Mesendoderm (in vitro differentiated cells): ENCODE measurements at regions not wholly inside any gene's neighbourhood (a gene's known extent, or its start where the extent isn't known, plus 50 kb on each side); places are given as distances from the start of the nearest gene placed in this dataset.
"Not testable (repeated sequence)": the region's sequence is repeated elsewhere in the genome, so short reads cannot be mapped to it uniquely, and the experiment has no call there.

Source experiments
- DNase-seq: peaks from one replicate; pipeline ENCODE4 v3.0.0; 2013
- H2AK5ac ChIP-seq: 2 replicates; pipeline ENCODE4 v1.6.1; 2013; ENCODE audit warnings: low read length, inconsistent platforms
- H2BK120ac ChIP-seq: 2 replicates; pipeline ENCODE4 v1.6.1; 2013; ENCODE audit warnings: low read depth, mild to moderate bottlenecking, low read length, moderate library complexity, mixed read lengths
- H2BK15ac ChIP-seq: replicated peaks from 2 replicates; pipeline ENCODE4 v1.6.1; 2013; ENCODE audit warnings: low read depth, mild to moderate bottlenecking, moderate library complexity
- H2BK5ac ChIP-seq: 2 replicates; pipeline ENCODE4 v1.6.1; 2013; ENCODE audit warnings: low read length, inconsistent platforms
- H3K18ac ChIP-seq: 2 replicates; pipeline ENCODE4 v1.6.1; 2013; ENCODE audit warnings: mild to moderate bottlenecking, low read length, mixed read lengths
- H3K23ac ChIP-seq: one replicate; pipeline ENCODE4 v1.6.1; 2013; ENCODE audit warnings: low read length
- H3K27ac ChIP-seq: 2 replicates; pipeline ENCODE4 v1.5.1; 2013; ENCODE audit warnings: low read depth, mild to moderate bottlenecking, inconsistent platforms, low read length, moderate library complexity
- H3K27me3 ChIP-seq: 2 replicates; pipeline ENCODE4 v1.6.1; 2013; ENCODE audit warnings: low read length, control low read depth, mild to moderate bottlenecking, inconsistent platforms; ENCODE audit not compliant: insufficient read depth, poor library complexity
- H3K36me3 ChIP-seq: 2 replicates; pipeline ENCODE4 v1.6.1; 2013; ENCODE audit warnings: low read length, inconsistent platforms; ENCODE audit not compliant: control insufficient read depth, insufficient read depth
- H3K4ac ChIP-seq: one replicate; pipeline ENCODE4 v1.6.1; 2013; ENCODE audit warnings: low read depth, mild to moderate bottlenecking, low read length, moderate library complexity
- H3K4me1 ChIP-seq: 2 replicates; pipeline ENCODE4 v1.6.1; 2013; ENCODE audit warnings: low read depth, low read length, inconsistent platforms; ENCODE audit not compliant: control insufficient read depth
- H3K4me2 ChIP-seq: 2 replicates; pipeline ENCODE4 v1.6.1; 2013; ENCODE audit warnings: low read length
- H3K4me3 ChIP-seq: 2 replicates; pipeline ENCODE4 v1.5.1; 2013; ENCODE audit warnings: mild to moderate bottlenecking, low read length
- H3K56ac ChIP-seq: one replicate; pipeline ENCODE4 v1.6.1; 2013; ENCODE audit warnings: low read length
- H3K79me1 ChIP-seq: 2 replicates; pipeline ENCODE4 v1.6.1; 2013; ENCODE audit warnings: low read length, inconsistent platforms
- H3K79me2 ChIP-seq: 2 replicates; pipeline ENCODE4 v1.6.1; 2013; ENCODE audit warnings: mild to moderate bottlenecking, low read length; ENCODE audit not compliant: control insufficient read depth, insufficient read depth
- H3K9ac ChIP-seq: 2 replicates; pipeline ENCODE4 v1.6.1; 2013; ENCODE audit warnings: low read length, inconsistent platforms
- H4K5ac ChIP-seq: one replicate; pipeline ENCODE4 v1.6.1; 2013; ENCODE audit warnings: low read length
- H4K8ac ChIP-seq: one replicate; pipeline ENCODE4 v1.6.1; 2013; ENCODE audit warnings: low read depth, mild to moderate bottlenecking, control low read depth, low read length, moderate library complexity
- WGBS: extraction: QIAGEN DNeasy Blood & Tissue Kit; methylation state at CpG from one replicate; pipeline ENCODE4 v1.1.7; 2013; ENCODE audit warnings: low lambda C conversion rate, missing lambda C conversion rate; ENCODE audit not compliant: insufficient coverage; ENCODE audit errors: extremely low coverage; 5-methylcytosine and 5-hydroxymethylcytosine counted together

DNA sequence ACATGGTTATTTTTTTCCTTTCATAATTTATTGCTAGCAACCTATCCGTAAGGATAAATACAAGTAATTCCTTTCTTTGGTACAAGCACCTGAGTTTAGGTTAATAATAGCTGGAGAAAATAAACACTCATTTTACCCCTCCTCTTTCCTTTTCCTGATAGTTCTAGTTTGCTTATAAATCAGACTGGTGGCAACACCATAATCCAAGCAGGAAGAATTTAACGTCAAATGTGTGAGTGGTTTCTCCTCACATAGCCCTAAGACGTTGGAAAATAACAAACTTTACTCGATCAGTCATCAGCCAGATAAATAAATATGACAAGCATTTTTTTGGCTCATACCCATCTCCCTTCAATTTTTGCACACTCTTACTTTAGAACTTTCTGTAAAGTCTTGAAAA is 190.3 kb upstream of the FAM241A start:
- Histone ChIP-seq H2AK5ac (no peak overlapping the region), H3K56ac (no peak overlapping the region), H3K18ac (no peak overlapping the region), H3K23ac (no peak overlapping the region), H3K36me3 (no peaks in the 10 kb centered on the region), H3K79me1 (no peaks in the 10 kb centered on the region), H3K27me3 (no peaks in the 10 kb centered on the region), H3K9ac (no peak overlapping the region), H3K4me1 (no peaks in the 10 kb centered on the region), H3K4me2 (no peak overlapping the region), H3K79me2 (no peaks in the 10 kb centered on the region), H2BK5ac (no peak overlapping the region), H3K4me3 (no peak overlapping the region), H2BK15ac (no peak overlapping the region), H4K8ac (no peak overlapping the region), H2BK120ac (no peak overlapping the region), H3K27ac (no peak overlapping the region), H4K5ac (no peak overlapping the region), H3K4ac (no peak overlapping the region)
- no CpG with 5 or more reads among the region's 4 CpGs for WGBS
- DNase-seq, result no peak

DNA sequence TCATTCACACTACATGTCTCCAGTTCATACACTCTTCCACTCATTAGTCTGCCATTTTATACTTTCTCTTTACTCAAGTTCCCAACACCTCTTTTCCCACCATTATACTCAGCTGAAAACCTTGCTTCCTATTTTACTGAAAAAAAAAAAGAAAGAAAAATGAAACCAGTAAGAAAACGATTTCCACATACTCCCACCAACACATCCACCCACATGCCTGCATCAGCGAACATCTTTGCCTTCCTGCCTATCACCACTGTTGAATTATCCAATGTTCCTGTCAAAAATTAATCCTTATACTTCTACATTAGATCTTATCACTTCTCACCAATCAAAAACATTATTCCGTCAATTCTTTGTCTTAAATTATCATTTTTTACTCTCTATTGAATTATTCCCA is 188.1 kb upstream of the FAM241A start:
- Histone ChIP-seq H3K79me2 (no peaks in the 10 kb centered on the region), H2AK5ac (no peak overlapping the region), H3K27ac (no peak overlapping the region), H4K8ac (no peak overlapping the region), H2BK15ac (no peak overlapping the region), H3K4me2 (no peak overlapping the region), H3K27me3 (no peaks in the 10 kb centered on the region), H2BK120ac (no peak overlapping the region), H2BK5ac (no peak overlapping the region), H3K79me1 (no peaks in the 10 kb centered on the region), H3K4me1 (no peaks in the 10 kb centered on the region), H4K5ac (no peak overlapping the region), H3K23ac (no peak overlapping the region), H3K4ac (no peak overlapping the region), H3K9ac (no peak overlapping the region), H3K36me3 (no peaks in the 10 kb centered on the region), H3K4me3 (no peak overlapping the region), H3K56ac (no peak overlapping the region), H3K18ac (no peak overlapping the region)
- 100% methylated on average over 1 of the region's 3 CpGs for WGBS
- no peak for DNase-seq

DNA sequence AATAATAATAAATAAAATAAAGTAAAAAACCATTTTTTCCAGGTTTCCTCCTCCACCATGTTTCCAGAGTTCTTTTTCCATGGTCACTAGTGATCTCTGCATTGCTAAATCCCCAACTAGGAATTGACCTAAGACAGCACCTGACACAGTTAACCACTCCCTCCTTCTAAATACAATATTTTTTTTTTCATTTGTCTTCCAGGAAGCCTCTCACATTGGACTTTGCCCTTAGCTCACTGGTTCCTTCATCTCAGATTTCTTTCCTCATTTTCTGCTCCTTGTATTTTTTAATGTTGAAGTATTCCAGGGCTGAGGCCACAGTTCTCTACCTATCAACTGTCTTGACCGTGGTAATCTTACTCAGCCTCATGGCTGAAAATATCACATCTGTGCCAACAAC is 187.3 kb upstream of the FAM241A start:
- no peak overlapping the region for H3K9ac ChIP-seq
- no peak overlapping the region for H3K4ac ChIP-seq
- H4K8ac ChIP-seq, result no peak overlapping the region
- H3K27me3 ChIP-seq, result no peaks in the 10 kb centered on the region
- H3K4me3 ChIP-seq, result no peak overlapping the region
- H3K27ac ChIP-seq, result no peak overlapping the region
- H3K4me2 ChIP-seq, result no peak overlapping the region
- H3K79me2 ChIP-seq, result no peaks in the 10 kb centered on the region
- no peak overlapping the region for H3K23ac ChIP-seq
- DNase-seq, result no peak
- H3K56ac ChIP-seq, result no peak overlapping the region
- H2AK5ac ChIP-seq, result no peak overlapping the region
- no peak overlapping the region for H3K18ac ChIP-seq
- no peaks in the 10 kb centered on the region for H3K4me1 ChIP-seq
- H2BK120ac ChIP-seq, result no peak overlapping the region
- no peaks in the 10 kb centered on the region for H3K36me3 ChIP-seq
- no peak overlapping the region for H2BK5ac ChIP-seq
- no peak overlapping the region for H2BK15ac ChIP-seq
- no peaks in the 10 kb centered on the region for H3K79me1 ChIP-seq
- H4K5ac ChIP-seq, result no peak overlapping the region
- WGBS, result no CpG with 5 or more reads among the region's 1 CpG

DNA sequence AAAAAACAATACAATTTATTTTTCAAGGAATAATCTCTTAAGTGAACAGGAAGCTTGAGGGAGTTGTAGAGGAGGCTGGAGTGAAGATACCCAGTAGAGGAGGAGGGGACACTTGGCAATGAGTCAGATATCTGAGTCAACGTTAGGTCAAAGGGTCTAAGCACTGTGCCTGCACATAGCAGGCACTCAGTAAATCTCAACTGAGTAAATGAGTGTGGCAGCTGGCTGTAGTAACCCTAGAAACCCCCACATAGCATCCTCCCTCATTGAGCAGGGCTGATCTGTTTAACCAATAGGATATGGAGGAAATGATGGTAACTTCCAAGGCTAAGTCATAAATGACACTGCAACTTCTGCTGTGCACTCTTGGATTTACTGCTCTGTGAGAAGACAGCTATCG is 186.0 kb upstream of the FAM241A start:
- Histone ChIP-seq H3K4me2 (no peak overlapping the region), H3K4me3 (no peak overlapping the region), H3K18ac (no peak overlapping the region), H2BK5ac (no peak overlapping the region), H2BK120ac (no peak overlapping the region), H3K4me1 (no peaks in the 10 kb centered on the region), H3K56ac (no peak overlapping the region), H3K27ac (no peak overlapping the region), H3K79me1 (no peaks in the 10 kb centered on the region), H3K79me2 (no peaks in the 10 kb centered on the region), H4K5ac (no peak overlapping the region), H3K4ac (no peak overlapping the region), H2AK5ac (no peak overlapping the region), H2BK15ac (no peak overlapping the region), H4K8ac (no peak overlapping the region), H3K9ac (no peak overlapping the region), H3K27me3 (no peaks in the 10 kb centered on the region), H3K36me3 (no peaks in the 10 kb centered on the region), H3K23ac (no peak overlapping the region)
- DNase-seq, result no peak
- whole genome bisulfite sequencing, result no CpG with 5 or more reads among the region's 2 CpGs

DNA sequence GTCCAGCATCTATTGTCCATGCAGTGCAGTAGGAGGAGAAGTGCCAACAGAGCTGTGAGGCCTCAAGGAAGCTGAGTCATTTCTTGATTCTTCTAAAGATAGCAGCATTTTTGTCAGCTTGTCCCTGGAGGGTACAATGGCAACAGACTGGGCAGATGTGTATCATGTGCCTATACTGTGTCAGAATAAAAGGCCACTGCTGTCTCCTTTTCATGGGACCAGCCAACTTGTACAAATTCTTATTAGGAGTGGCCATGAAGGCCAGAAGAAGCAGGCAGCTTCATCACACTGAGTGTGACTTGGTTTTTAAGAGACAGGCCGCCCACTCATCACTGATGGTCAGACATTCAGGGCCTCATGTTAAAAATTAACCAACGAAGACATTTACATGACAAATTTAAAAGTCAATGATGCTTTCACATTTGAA is 185.0 kb upstream of the FAM241A start:
- no peak overlapping the region for H3K4me3 ChIP-seq
- H3K18ac ChIP-seq, result no peak overlapping the region
- H3K79me2 ChIP-seq, result no peaks in the 10 kb centered on the region
- H3K27me3 ChIP-seq, result no peaks in the 10 kb centered on the region
- H2BK5ac ChIP-seq, result no peak overlapping the region
- H3K4me2 ChIP-seq, result no peak overlapping the region
- DNase-seq, result no peak
- H3K56ac ChIP-seq, result no peak overlapping the region
- no peak overlapping the region for H4K8ac ChIP-seq
- no peak overlapping the region for H3K27ac ChIP-seq
- no peaks in the 10 kb centered on the region for H3K36me3 ChIP-seq
- H3K4ac ChIP-seq, result no peak overlapping the region
- H4K5ac ChIP-seq, result no peak overlapping the region
- H2AK5ac ChIP-seq, result no peak overlapping the region
- H3K79me1 ChIP-seq, result no peaks in the 10 kb centered on the region
- H2BK15ac ChIP-seq, result no peak overlapping the region
- no peaks in the 10 kb centered on the region for H3K4me1 ChIP-seq
- no CpG with 5 or more reads among the region's 2 CpGs for WGBS
- no peak overlapping the region for H3K23ac ChIP-seq
- H3K9ac ChIP-seq, result no peak overlapping the region
- H2BK120ac ChIP-seq, result no peak overlapping the region

DNA sequence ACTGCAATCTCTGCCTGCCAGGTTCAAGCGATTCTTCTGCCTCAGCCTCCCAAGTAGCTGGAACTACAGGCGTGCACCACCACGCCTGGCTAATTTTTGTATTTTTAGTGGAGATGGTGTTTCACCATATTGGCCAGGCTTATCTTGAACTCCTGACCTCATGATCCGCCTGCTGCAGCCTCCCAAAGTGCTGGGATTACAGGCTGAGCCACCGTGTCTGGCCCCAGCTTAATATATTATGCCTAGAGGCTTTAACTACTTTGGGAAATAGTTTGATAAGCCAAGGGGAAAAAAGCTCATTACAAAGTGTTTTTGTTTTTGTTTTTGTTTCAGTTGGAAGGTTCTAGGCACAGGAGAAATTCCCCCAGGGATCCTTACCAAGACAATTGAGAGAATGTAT is 184.2 kb upstream of the FAM241A start:
- not testable (repeated sequence) for H4K8ac ChIP-seq, H2BK15ac ChIP-seq, H3K4me1 ChIP-seq, H3K9ac ChIP-seq, H3K23ac ChIP-seq, H3K27me3 ChIP-seq, DNase-seq, H4K5ac ChIP-seq, H3K56ac ChIP-seq, H2BK120ac ChIP-seq, H3K79me2 ChIP-seq, H3K36me3 ChIP-seq, H3K79me1 ChIP-seq, H3K27ac ChIP-seq, H3K4ac ChIP-seq, H2AK5ac ChIP-seq, H3K4me3 ChIP-seq, H3K18ac ChIP-seq, H2BK5ac ChIP-seq, H3K4me2 ChIP-seq
- WGBS, result no CpG with 5 or more reads among the region's 5 CpGs
